Stimulated activated CD4-positive, alpha-beta T cell treated with anti-CD3 and anti-CD28 coated beads, Interleukin-1b, Interleukin-23, amount 100 ng/mL, for 1 hour (primary cell): ENCODE measurements at regions not wholly inside any gene's neighbourhood (a gene's known extent, or its start where the extent isn't known, plus 50 kb on each side); places are given as distances from the start of the nearest gene placed in this dataset.

Source experiments
- DNase-seq, 2 donors: peaks; one replicate each; pipeline ENCODE4 v3.0.0-alpha.2; 2020; ENCODE audit warnings: low read depth in 2 of 2

DNA sequence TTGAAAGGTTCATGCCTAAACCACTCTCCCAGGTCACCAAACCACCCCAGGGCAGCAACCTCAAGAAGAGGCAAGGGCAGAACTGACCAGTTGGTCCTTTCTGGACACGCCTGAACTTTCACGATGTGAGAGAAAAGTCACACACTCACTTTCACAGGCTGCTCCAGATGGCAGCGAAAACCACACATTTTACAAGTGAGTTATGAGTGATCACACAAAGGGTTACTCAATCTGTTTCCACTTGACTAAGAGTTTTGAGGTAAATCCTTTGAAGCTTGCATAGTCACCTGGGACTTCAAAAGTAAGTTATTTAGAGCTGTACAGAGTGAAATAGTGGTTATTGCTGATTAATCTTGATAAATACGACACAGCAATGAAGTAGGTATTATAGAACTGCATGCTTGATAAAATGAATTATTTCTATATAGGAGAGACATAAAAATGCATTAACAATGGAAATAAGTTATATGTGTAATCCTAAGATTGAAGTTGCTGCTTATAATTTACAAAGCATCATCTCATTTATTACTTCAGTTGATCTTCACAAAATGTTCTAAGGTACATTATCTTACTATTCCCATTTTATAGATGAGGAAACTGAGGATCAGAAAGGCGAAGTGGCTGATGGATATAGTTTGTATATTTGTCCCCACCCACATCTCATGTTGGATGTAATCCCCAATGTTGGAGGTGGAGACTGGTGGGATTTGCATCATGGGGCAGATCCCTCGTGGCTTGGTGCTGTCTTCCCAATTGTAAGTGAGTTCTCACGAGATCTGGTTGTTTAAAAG lies 103.0 kb upstream of the KLF3 start:
- no peak for DNase-seq

DNA sequence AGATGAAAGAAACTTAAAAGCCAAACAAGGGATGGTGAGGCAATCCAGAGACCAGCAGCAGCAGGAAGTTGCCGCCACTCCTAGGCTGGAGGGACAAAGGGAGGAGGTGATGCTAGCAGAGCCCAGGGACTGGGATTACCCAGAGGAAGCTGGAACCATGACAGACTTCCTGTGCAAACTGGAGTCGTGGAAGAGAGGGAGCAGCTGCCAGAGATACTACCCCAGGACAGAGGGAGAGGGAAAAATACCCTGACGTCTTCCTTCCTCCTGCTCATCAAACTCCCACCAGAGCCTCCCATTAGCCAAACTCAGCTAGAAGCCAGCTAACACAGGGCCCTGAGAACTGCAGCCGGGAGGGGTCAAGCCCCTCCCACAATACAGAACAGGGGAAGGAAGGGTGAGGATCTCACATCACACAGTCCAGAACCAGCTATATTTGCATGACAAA lies 101.2 kb upstream of the KLF3 start:
- DNase-seq, result no peak

DNA sequence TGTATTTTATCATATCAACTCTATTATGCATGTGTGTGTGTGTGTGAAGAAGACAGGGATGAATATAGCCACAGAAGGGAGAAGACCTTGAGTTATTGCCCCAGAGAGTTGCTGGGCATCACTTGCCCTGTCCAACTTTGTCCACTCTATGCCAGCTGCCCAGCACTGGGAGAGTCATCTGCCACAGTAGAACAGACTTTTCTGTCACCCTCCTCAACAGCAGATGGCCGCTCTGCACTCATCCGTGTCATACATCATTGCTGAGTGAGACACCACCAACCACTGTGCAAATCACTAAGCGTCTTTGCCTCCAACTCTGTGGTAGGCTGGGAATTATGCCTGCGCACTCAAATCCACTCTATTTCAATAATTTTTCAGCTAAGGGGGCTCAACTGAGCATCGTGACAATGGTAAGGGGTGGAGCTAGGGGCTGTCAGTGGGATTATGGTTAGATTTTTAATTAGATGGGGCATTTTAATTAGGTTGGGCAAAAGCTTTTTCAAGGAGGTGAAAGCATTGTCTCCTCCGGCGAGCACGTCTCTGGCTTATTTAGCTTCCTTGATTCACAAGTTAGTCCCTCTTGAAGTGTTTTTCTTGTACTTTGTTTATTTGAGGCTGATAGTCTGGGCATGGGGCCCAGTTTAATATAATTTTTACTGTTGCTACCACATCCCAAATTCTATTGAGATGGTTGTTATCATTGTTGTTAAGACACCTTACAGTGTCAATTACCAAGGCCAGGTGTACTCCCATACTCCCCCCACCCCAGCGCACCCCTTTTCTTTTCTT lies 100.1 kb upstream of the KLF3 start:
- no peak for DNase-seq

DNA sequence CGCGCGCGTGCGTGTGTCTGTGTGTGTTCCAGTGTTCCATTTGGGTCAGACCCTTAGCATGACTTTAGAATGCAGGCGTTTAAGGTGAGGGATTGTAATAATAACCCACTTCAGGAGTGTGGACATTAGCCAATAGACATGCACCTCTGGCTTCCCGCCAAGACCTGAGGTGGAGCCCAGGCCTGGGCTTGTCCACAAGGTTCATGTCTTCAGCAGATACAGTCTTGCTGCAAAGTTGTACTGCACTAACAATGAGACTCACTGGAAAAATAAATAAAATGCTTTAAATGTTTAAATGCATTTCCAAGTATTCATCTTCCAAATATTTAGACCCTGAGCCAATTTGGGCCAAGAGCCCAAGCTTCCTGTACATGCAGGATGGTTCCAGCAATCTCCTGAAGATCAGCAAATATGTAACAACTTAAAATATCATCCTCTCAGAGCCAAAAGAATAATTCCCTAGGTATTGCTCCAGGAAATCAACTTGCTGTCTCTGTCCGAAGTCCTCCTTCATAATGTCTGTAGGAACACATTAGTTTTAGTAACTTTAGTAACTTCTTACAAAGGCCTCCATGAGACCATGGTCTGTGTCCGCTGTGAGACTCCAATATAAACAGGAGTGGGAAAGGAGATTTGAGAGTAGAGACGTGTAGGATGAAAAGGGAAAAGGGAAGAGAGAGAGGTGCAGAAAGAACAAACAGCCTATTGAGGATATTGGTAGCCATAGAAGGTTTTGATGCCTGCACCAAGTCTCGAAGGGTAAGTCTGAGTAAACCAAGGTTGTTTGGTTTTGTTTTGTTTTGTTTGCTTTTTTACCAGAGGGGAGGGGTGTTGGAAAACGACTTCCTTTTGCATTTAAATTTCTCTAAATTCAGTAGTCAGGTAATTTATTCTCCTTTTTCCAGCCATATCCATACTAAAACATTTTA lies 98.5 kb upstream of the KLF3 start:
- no peak for DNase-seq

DNA sequence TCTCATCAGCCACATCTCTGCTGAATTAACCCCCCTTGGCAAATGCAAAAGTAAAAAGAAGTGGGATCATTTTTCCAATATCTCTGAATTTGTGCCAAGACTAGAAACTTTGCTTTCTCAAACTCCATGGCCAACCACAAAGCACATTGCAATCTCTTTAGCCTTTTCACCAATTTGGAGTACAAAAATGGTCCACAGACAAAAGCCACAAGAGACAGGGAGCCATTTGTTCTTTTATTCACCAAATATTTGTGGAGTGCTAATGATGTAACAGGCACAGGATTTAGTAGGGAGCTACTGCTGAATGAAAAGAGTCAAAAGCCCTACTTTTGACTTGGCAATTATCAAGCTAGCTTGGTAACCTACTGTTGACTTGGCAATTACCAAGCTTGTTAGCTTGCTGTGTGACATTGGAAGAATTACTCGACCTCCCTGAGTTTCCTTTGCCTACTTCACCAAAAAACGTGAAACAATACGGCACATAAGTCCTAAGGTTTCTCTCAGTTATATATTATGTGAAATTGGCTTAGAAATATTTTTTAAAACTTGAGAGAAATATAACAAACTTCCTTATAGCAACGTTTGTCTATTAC lies 97.1 kb upstream of the KLF3 start:
- DNase-seq, result no peak

DNA sequence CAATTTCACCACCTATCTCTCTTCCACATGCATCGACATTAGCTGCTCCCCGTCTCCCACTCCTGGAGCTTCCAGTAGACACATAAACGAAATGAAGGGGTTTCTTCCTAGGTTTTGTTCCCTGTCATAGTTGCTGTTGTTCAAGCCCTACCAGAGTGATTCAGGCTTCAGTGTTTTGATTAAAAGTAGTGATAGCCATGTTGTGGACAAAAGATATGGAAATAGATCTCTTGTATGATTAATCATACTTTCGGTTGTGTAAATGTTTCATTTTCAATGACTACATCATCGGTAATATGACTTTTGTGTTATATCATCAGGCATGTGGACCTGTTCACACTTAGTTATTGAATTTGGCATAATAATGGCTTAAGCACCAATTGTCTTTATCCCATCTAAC lies 96.5 kb upstream of the KLF3 start:
- no peak for DNase-seq

DNA sequence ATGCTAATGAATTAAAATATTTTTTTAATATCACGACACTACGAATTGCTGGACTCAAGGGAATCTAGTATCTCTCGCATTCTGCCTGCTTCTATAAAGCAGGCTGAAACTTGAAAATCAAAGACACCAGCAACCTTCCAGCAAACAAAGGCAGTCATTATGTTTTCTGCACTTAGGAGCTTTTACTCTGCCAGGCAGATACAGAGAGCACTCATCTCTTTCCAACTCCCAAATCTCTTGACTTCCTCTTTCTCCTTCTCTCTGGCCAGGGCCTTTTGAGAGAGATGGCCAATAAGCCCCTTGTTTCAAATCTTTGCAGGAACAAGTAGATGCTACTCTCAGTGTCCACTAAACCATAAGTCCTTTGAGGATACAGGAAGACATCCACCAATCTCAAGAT lies 95.2 kb upstream of the KLF3 start:
- no peak for DNase-seq

DNA sequence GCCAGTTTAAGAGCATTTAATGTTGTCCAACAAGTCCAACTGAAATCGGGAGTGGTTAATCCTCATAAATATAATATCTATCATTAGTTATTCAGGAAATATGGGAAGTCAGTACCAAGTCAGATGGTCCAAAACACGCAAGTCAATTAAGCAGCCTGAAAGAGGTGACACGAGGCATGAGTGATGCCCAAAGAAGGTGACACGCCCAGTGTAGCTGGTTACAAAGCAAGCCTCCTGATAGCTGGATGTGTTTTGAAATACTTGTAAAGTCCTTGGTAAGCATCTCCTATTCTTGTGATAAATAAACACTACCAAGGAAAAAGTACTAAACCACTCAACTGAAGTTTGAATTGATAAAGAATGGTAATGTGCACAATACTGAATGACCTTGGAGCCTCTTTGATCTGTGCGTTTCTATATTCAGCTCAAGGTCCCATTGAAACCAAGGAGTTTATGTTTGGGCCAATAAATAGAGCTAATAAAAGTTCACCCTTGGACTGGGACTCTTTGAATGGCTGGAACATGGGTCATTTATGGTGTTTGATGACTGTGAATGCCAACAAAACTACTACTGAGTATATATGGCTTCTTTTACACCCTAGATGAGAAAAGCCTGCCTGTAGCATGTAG lies 93.2 kb upstream of the KLF3 start:
- no peak for DNase-seq

DNA sequence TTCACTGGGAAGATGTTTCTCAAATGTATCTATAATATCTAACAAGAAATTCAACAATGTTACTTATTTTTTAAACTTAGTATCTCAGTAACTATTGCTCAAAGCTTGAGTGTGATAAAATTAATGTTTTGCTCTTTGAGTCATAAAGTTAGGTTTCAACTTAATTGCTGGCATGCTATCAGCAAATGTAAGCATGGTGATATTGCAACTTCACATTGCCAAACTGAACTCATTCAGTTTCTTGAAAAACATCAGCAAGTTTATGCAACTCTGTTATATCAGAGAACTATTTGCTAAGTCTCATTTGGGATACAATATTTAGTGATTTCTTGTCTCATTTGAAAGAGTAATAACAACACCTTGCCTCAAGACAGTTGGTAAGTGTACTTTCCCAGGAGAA lies 91.2 kb upstream of the KLF3 start:
- no peak for DNase-seq

DNA sequence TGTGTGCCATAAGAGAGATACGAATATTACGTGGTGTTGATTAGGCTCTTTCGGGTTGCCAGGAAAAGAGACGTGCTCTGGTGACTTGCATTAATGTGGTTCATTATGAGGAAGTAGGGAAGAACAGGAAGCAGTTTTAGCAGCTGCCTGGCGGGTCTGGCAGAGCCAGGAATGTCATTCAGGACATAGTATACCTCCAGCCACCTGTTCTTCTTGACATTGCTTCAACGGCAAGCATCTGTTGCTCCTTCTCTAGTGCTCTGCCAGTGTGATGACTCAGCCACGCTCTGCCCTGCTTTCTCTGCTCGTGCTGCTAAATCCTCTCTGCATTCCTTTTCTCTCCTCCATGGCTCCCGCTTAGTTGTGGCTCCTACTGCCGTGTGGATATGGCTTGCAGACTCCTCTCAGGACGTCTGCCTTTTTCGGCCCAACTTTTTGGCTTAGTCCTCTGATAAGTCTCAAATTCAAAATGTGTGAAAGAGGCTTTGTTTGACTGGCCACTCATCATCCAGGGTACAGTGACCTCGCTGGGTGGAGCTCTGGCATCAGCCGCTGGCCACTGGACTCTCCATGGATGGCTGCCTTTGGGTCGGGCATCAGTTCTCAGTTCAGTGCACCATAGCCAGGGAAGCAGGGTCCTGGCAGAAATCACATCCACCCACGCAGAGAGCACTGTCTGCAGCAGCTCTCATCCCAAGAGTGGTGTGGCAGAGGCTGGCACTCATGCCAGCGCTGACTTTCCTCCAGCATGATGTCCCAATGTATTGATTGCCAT lies 89.3 kb upstream of the KLF3 start:
- DNase-seq, result no peak

DNA sequence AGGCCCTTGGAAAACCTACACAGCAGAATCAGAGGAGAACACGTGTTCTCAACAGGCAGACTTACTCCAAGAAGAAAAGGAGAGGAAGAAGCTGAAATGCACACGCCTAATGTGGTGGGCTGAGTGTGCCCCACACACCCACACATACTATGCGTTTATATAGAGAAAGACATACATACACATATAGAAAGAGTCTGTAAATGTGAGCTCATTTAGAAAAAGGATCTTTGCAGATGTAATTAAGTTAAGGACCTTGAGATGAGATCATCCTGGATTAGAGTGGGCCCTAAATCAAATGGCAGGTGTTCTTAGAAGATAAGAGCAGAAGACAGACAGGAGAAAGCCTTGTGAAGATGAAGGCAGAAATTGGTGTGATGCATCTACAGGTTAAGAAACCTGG lies 87.2 kb upstream of the KLF3 start:
- no peak for DNase-seq

DNA sequence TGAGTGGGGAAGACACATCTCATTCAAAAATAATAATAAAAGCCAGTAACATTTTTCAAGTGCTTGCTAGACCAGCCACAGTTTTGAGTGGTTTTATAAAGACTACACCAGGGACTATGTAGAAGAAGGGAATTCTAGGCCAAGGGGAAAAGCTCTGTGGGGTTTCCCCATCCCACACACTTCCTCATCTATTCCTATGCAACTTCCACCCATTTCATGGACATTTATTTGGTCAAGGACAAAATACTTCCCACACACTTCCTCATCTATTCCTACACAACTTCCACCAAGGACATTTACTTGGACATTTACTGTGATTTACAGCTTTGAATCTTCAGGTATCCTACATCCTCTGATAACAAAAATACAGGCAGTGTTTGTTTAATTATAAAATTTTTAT lies 86.5 kb upstream of the KLF3 start:
- no peak for DNase-seq

DNA sequence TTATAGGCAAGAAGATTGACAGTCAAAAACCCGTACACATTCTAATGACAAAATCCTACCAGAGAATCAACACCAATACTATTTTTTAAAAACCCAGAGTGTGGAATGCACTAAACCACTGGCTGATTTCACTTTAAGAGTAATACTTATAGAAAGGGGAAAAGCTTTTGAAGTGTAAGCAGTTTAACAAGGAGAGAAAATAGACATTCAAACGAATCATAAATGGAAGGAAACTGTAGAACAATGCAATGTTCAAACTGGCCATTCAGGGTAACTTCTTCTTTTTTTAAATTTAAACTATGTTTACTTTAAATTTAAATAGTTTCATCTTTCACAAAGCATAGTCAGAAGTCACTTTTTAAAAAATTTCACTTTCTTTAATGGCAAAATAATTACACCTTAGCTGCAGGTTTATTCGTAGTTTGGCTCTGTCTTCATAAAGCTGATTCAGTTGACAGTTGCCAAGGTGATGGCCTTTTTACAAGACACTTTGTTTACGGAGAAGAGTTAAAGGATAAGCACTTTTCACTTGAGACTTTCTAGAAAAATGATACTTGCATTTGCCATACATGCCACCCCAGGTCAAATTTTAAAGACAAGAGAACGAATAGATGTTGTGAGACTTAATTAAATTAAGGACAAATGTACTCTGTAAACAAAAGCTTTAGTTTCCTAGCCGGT lies 82.4 kb upstream of the KLF3 start:
- no peak for DNase-seq

DNA sequence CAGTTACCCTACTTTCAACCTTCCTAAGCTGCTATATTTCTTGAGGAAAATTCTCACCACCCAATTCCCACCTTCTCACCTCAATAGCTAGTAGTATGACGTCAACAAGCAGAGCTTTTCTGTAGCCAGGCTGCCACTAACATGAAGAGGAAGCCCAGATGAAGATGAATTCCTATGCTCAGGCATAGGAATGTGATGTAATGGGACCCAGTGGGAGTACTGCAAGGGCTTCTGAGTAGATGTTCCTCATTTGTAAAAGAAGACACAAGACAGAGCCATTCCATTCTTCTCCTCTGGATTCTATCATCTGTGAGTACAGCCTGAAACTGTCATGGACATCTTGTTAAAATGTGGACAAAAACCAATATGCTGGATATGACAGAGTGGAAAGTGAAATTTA lies 81.6 kb upstream of the KLF3 start:
- no peak for DNase-seq

DNA sequence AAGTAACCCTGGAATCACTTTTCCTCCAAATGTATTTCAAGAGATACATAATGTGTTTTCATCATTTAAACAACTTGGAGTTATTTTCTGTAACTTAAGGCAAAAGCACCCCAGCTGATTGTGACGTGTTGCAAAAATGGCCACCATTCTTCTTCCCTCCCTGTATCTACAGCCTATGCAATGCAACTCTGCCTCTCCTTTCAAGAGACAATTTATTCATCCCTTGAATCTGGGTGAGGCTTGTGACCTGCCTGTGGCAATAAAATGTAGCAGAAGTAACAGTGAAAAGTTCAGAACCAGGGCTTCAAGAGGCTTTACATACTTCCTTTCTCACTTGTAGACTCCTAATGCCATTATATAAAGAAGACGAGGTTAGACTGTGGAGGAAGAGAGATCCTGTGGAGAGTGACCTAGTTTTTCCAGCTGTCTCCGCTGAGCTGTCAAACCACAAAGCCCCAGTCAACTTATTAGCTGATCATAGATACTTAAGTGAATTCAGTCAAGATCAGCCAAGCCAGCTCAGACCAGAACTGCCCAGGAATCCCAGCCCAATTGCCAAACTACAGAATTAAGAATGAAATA lies 81.0 kb upstream of the KLF3 start:
- DNase-seq, result no peak

DNA sequence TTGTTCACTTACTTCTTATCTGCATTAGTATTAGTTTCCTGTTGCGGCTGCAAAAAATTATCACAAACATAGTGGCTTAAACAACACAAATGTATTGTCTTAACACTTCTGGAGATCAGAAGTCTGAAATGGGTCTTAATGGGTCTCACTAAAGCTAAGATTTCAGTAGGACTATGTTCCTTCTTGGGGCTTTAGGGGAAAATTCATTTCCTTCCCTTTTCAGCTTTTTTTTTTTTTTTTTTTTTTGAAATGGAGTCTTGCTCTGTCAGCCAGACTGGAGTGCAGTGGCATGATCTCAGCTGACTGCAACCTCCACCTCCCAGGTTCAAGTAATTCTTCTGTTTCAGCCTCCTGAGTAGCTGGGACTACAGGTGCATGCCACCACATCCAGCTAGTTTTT lies 78.1 kb upstream of the KLF3 start:
- DNase-seq, result no peak

DNA sequence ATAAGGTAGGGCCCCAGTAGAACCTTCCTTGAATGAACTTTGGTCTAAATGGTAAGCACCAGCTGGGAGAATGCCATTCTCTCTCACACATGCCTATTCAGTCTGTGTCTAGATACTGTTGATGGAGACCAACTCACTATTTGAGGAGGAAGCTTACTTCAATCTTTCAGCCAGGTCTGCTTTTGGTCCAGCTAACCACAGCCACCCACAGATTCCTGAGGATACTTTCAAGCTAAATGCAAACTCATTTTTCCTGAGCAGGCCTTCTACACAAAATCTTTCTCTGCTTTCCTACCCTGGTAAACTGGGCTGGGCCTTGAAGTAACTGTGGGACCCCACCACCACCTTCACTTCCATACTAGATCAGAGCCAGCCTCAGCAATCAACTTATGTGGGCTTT lies 76.9 kb upstream of the KLF3 start:
- no peak for DNase-seq

DNA sequence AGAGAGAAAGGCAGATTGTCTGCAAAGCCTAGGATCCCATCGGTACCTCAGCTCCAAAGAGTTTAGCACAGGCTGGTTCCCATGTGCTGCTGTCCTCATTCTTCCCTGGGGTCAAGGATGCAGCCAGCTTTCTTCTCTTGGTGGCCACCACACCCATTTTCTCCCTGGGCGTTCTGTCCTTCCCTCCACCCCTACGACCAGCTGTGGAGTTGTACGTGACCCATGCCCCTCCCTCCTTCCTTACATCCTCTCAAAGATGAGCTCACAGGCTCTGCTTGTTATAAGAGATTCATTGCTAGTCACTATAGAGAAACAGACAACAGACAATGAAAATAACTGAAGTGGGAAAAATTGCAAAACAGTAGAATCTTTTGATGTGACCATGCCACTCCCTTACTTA lies 74.0 kb upstream of the KLF3 start:
- DNase-seq, result no peak

DNA sequence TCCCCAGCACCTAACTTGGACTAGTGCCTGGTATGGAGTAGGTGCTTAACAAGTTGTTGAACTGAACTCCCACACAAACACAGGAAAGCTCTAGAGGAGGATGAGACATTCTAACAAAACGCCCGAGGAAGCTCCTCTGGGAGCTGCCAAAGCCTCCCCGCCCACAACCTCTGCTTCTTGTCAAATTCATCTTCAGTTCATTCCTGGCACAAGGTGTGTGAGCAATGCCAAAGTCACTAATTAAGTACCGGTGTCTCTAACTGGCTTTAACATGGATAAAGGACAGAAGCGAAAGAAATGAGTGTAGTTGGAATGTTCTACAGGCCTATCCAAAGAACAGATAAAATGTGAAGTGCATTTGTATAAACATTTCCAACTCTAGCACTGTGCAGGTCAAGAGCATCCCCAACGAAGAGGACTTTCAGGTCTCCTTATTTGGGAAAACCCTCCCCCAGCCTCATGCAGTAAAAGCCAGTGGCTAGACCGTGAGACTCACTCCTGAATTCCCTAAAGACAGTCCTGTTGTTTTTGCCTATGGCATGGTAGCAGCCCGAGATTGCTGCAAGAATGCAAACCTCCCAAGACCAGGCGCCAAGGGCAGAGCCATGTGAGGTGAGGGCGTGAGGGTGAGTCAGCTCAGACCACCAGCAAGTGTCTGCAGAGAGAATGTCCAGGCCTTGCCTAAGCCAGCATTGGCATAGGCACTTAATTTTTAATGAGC lies 72.2 kb upstream of the KLF3 start:
- DNase-seq, result no peak
